Lower leg skin (tissue), 4 donors: ENCODE measurements at regions not wholly inside any gene's neighbourhood (a gene's known extent, or its start where the extent isn't known, plus 50 kb on each side); places are given as distances from the start of the nearest gene placed in this dataset.

Experiments
- DNase-seq, 2 donors: peaks; one replicate each; pipeline ENCODE4 v3.0.0-alpha.2; 2019; ENCODE audit warnings: low spot score in 2 of 2
- H3K4me3 ChIP-seq: fragments of 200-600 bp; sonication (generic); 2 replicates; pipeline ENCODE4 v1.5.1; 2017; ENCODE audit warnings: mild to moderate bottlenecking, low read depth; ENCODE audit not compliant: poor library complexity, severe bottlenecking
- POLR2A ChIP-seq, 2 donors: fragments of 450-650 bp; IDR thresholded peaks; one replicate each; pipeline ENCODE4 v1.6.1; 2016 to 2017; ENCODE audit warnings: antibody characterized with exemption in 2 of 2, mild to moderate bottlenecking in 1 of 2, moderate library complexity in 1 of 2
- WGBS, 2 donors: methylation state at CpG; one replicate each; pipeline ENCODE4 v1.1.5; 2018; 5-methylcytosine and 5-hydroxymethylcytosine counted together
- intact Hi-C: fragments of 100-400 bp; cut with DNase I; formaldehyde crosslinking; loops from one replicate; pipeline ENCODE4 v1.15.0; 2023; ENCODE audit warnings: low total_unique reads
- TF ChIP-seq, protein P1 (sequence below), 3 donors: fragments of 450-650 bp; IDR thresholded peaks; one replicate each; pipeline ENCODE4 v1.5.1; 2016; ENCODE audit warnings: antibody characterized with exemption in 3 of 3, mild to moderate bottlenecking in 3 of 3, moderate library complexity in 2 of 3

- TF ChIP-seq, protein P1, sequence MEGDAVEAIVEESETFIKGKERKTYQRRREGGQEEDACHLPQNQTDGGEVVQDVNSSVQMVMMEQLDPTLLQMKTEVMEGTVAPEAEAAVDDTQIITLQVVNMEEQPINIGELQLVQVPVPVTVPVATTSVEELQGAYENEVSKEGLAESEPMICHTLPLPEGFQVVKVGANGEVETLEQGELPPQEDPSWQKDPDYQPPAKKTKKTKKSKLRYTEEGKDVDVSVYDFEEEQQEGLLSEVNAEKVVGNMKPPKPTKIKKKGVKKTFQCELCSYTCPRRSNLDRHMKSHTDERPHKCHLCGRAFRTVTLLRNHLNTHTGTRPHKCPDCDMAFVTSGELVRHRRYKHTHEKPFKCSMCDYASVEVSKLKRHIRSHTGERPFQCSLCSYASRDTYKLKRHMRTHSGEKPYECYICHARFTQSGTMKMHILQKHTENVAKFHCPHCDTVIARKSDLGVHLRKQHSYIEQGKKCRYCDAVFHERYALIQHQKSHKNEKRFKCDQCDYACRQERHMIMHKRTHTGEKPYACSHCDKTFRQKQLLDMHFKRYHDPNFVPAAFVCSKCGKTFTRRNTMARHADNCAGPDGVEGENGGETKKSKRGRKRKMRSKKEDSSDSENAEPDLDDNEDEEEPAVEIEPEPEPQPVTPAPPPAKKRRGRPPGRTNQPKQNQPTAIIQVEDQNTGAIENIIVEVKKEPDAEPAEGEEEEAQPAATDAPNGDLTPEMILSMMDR (IDR thresholded peaks at IDR 0.05): no peak
- no peak for TF ChIP-seq POLR2A (IDR thresholded peaks at IDR 0.05)
- intact Hi-C loops: no loop called here
- no peak overlapping the region for H3K4me3 ChIP-seq
- WGBS, 2 donors: 79 to 90% methylated on average over 10 of the region's 10 CpGs
- no peak for DNase-seq
Measured at GRCh38 chr11:127385071-127385470, 384.5 kb upstream of the KIRREL3 start.

DNA sequence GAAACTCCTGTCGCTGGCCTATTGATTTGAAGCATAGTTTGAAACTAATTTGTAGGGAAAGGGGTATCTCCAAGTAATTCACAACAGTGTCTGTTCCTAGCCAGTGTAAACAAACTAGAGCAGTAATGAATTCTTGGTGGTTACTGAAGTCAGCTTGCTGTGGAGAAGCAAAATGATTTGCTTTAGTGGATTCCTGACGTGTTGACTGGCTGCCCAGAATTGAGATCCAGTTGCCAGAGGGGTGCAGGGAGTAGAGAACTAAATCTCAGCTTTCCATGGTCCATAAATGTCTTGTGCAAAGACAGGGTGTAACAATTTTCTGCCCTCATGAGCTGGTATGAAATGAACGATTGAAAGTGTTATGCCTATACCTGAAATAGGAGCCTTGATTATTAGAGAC lies 382.5 kb upstream of the KIRREL3 start:
- WGBS, 2 donors: 65 to 73% methylated on average over 3 of the region's 3 CpGs

GRCh38 chr11:127381247-127381646 lies 380.7 kb upstream of the KIRREL3 start:
- no peak overlapping the region for H3K4me3 ChIP-seq
- no peak for TF ChIP-seq POLR2A (IDR thresholded peaks at IDR 0.05)
- TF ChIP-seq, protein P1 (IDR thresholded peaks at IDR 0.05): no peak
- DNase-seq: no peak
- 63 to 85% methylated on average over 3 of the region's 3 CpGs for WGBS, 2 donors
- intact Hi-C loops: no loop called here

More for the DNA sequence above, 382.5 kb upstream of the KIRREL3 start:
- H3K4me3 ChIP-seq: no peak overlapping the region
- DNase-seq: no peak
- TF ChIP-seq POLR2A (IDR thresholded peaks at IDR 0.05): no peak
- TF ChIP-seq, protein P1 (IDR thresholded peaks at IDR 0.05): no peak
- intact Hi-C loops: no loop called here

- intact Hi-C loops: no loop called here
- TF ChIP-seq, protein P1 (IDR thresholded peaks at IDR 0.05): no peak
- TF ChIP-seq POLR2A (IDR thresholded peaks at IDR 0.05): no peak
- no peak for DNase-seq
- no peak overlapping the region for H3K4me3 ChIP-seq
- WGBS, 2 donors: 80 to 86% methylated on average over 2 of the region's 2 CpGs
Measured at GRCh38 chr11:127379686-127380085, 379.1 kb upstream of the KIRREL3 start.

DNA sequence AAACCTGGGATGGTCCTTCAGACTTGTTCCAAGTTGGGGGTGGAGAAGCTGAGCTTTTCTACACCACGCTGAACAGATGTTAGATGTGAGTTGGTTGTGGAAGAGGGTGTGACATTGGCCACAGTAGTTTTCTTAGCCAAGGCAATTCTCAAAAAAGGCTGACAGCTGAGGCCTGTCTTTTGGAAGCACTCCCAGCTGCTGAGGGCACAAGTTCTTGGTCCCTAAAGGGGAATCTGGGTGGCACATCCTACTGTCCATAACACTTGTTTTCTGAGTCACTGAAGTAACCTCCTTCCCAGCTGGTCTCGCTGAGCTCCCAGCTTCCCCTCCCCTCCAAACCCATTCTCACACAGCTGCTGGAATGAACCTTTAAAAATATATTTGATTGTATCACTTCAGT lies 375.7 kb upstream of the KIRREL3 start:
- 89 to 91% methylated on average over 2 of the region's 2 CpGs for WGBS, 2 donors
- intact Hi-C loops: no loop called here
- H3K4me3 ChIP-seq: no peak overlapping the region
- no peak for TF ChIP-seq POLR2A (IDR thresholded peaks at IDR 0.05)
- TF ChIP-seq, protein P1 (IDR thresholded peaks at IDR 0.05): no peak
- DNase-seq: no peak

DNA sequence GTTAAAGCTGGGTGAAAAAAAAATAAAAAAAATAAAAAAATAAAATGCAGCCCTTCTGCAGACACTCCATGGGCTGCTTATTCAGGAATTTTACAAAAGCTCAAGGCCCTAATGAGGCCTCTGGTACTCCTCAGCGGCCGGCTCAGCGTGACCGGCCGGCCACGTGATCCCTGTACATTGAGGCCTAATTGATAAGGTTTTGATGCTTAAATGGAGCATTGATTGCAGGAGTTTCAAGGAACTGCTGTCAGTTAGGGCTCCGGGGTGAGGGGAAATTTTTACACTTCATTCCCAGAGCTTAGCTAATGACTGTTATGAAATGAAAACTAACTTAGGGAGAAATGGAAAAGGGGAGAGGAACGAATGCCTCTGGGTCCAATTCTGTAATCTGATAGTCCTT lies 368.8 kb upstream of the KIRREL3 start:
- H3K4me3 ChIP-seq: no peak overlapping the region
- 80 to 84% methylated on average over 8 of the region's 8 CpGs for WGBS, 2 donors
- intact Hi-C loops: no loop called here
- TF ChIP-seq POLR2A (IDR thresholded peaks at IDR 0.05): no peak
- TF ChIP-seq, protein P1 (IDR thresholded peaks at IDR 0.05): no peak
- no peak for DNase-seq
